ENCODE measurements at regions not wholly inside any gene's neighbourhood (a gene's known extent, or its start where the extent isn't known, plus 50 kb on each side); places are given as distances from the start of the nearest gene placed in this dataset.

- TF ChIP-seq CTCF (IDR thresholded peaks at IDR 0.05 in 2 of 3, conservative IDR thresholded peaks at IDR 0.05 in 1 of 3; ENCODE audit: borderline replicate concordance in 1 of 3, insufficient read depth in 1 of 3, low read depth in 2 of 3, low read length in 2 of 3) = no peak
- TF ChIP-seq ZBTB33 (IDR thresholded peaks at IDR 0.05; ENCODE audit: extremely low read depth, insufficient replicate concordance, low read length) = no peak
- no peak for TF ChIP-seq CEBPB (IDR thresholded peaks at IDR 0.05; ENCODE audit: low read depth)
- no peak for TF ChIP-seq POLR2A (IDR thresholded peaks at IDR 0.05; ENCODE audit: borderline replicate concordance, extremely low read depth, insufficient read depth, insufficient read length)
- no peak for TF ChIP-seq SP1 (IDR thresholded peaks at IDR 0.05; ENCODE audit: low read depth)
- TF ChIP-seq RAD21 (IDR thresholded peaks at IDR 0.05; ENCODE audit: low read depth) = no peak
- no peak for TF ChIP-seq EZH2 (IDR thresholded peaks at IDR 0.05)
- no peak for TF ChIP-seq ELF1 (IDR thresholded peaks at IDR 0.05; ENCODE audit: borderline replicate concordance, low read depth)
- TF ChIP-seq CBX3 (IDR thresholded peaks at IDR 0.05; ENCODE audit: low read depth) = no peak
- no peak for TF ChIP-seq ZFX (IDR thresholded peaks at IDR 0.05)
- TF ChIP-seq, protein P1, sequence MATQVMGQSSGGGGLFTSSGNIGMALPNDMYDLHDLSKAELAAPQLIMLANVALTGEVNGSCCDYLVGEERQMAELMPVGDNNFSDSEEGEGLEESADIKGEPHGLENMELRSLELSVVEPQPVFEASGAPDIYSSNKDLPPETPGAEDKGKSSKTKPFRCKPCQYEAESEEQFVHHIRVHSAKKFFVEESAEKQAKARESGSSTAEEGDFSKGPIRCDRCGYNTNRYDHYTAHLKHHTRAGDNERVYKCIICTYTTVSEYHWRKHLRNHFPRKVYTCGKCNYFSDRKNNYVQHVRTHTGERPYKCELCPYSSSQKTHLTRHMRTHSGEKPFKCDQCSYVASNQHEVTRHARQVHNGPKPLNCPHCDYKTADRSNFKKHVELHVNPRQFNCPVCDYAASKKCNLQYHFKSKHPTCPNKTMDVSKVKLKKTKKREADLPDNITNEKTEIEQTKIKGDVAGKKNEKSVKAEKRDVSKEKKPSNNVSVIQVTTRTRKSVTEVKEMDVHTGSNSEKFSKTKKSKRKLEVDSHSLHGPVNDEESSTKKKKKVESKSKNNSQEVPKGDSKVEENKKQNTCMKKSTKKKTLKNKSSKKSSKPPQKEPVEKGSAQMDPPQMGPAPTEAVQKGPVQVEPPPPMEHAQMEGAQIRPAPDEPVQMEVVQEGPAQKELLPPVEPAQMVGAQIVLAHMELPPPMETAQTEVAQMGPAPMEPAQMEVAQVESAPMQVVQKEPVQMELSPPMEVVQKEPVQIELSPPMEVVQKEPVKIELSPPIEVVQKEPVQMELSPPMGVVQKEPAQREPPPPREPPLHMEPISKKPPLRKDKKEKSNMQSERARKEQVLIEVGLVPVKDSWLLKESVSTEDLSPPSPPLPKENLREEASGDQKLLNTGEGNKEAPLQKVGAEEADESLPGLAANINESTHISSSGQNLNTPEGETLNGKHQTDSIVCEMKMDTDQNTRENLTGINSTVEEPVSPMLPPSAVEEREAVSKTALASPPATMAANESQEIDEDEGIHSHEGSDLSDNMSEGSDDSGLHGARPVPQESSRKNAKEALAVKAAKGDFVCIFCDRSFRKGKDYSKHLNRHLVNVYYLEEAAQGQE (IDR thresholded peaks at IDR 0.05; ENCODE audit: low read depth) = no peak
- TF ChIP-seq ATF3 (IDR thresholded peaks at IDR 0.05) = no peak
- TF ChIP-seq MAX (IDR thresholded peaks at IDR 0.05) = no peak
These were observed 164.0 kb upstream of the TRAM1L1 start for GRCh38 chr4:117249333-117249732.

Measured in HCT116 (cell line).